D721Med (cell line): ENCODE measurements at regions not wholly inside any gene's neighbourhood (a gene's known extent, or its start where the extent isn't known, plus 50 kb on each side); places are given as distances from the start of the nearest gene placed in this dataset.
"Not testable (repeated sequence)": the region's sequence is repeated elsewhere in the genome, so short reads cannot be mapped to it uniquely, and the experiment has no call there.

Source experiments
- DNase-seq: peaks from one replicate; pipeline ENCODE4 v3.0.0; 2011; ENCODE audit warnings: low spot score; ENCODE audit not compliant: insufficient read length
- FAIRE-seq: peaks from 2 replicates; lab custom pipeline; 2011; peaks lifted over from hg19 to GRCh38; lab: Jason Lieb, UNC
- CTCF ChIP-seq: IDR thresholded peaks from 2 replicates; pipeline ENCODE4 v1.5.1; 2012; ENCODE audit warnings: mild to moderate bottlenecking, control low read depth; ENCODE audit not compliant: insufficient read depth; ENCODE audit errors: missing control alignments

GRCh38 chr5:114146398-114146797, 215.5 kb upstream of the KCNN2 start:
- DNase-seq (no peak), FAIRE-seq (no peak)
- TF ChIP-seq CTCF = no peak

GRCh38 chr5:114148253-114148652, 213.6 kb upstream of the KCNN2 start:
- no peak for TF ChIP-seq CTCF
- no peak for DNase-seq
- FAIRE-seq = no peak

- FAIRE-seq, DNase-seq: not testable (repeated sequence)
Observed at GRCh38 chr5:114148728-114149127, 213.1 kb upstream of the KCNN2 start.

DNA sequence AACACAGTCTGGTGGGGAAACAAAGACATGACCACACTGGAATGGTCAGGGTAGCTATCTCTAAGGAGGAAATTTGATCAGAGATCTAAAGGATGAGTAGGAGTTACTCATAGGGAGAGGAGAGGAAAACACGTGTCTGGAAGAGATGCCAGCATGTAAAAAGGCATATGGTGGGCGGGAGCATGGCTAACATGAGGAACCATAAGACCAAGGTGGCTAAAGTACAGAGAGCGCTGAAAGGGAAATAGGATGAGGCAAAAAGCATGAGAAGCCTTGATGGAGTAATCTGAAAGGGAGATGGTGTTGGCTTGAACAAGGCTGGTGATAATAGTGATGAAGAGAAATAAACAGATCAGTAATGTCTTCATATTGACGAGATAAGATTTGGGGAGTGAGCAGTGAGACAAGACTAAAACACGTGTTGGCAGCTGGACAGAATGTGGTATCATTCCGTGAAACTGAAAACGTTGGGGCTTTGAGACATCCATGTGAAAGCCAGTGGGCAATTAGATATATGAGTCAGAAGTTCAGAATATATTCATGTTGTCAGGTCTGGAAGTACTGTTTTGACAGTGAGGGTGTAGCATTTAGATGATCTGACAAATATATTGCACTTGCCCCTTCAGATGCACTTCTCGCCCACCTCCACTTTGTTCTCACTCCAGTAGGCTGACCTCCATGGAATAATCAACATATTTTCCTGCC, 209.1 kb upstream of the KCNN2 start:
- DNase-seq (no peak), FAIRE-seq (no peak)
- TF ChIP-seq CTCF = no peak

DNA sequence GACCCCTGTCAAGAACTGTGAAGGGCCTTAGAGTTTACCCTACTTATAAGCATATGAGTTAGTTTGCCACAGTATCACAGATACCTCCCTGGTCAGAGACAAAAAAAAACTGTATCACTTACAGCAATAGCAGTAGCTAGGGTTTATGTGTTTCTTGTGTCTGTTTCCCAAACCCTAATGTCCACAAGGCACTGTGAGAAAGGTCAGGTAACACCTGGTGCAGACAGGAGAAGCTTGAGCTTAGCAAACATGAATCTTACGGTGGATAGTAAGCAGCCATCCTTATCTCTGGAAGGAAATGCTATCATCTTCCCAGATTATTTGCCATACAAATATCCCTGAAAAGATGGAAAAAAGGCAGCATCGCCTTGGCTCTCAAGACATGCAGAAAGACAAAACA, 208.5 kb upstream of the KCNN2 start:
- DNase-seq = no peak
- FAIRE-seq = no peak
- TF ChIP-seq CTCF = no peak

- no peak for TF ChIP-seq CTCF
- DNase-seq = no peak
Observed at GRCh38 chr5:114153833-114154232, 208.0 kb upstream of the KCNN2 start.

GRCh38 chr5:114166081-114166480, 195.8 kb upstream of the KCNN2 start:
- TF ChIP-seq CTCF = no peak
- FAIRE-seq (no peak), DNase-seq (no peak)

More at GRCh38 chr5:114153833-114154232, 208.0 kb upstream of the KCNN2 start:
- no peak for FAIRE-seq
